Motor neuron (in vitro differentiated cells): ENCODE measurements at regions not wholly inside any gene's neighbourhood (a gene's known extent, or its start where the extent isn't known, plus 50 kb on each side); places are given as distances from the start of the nearest gene placed in this dataset.
A peak's percentile ranks its signal among the peaks of the same experiment; 100 is the strongest.

Experiments
- ATAC-seq, 8 experiments: fragments of 200-7000 bp; cut with Tn5 transposase; replicated peaks in 6 of 8; 2 replicates each; pipeline ENCODE4 v1.8.0; 2021; ENCODE audit warnings: mild to moderate bottlenecking in 8 of 8, moderate library complexity in 8 of 8
- H3K27ac ChIP-seq, 2 donors: fragments of 250-450 bp; sonication (Bioruptor Pico); 2 replicates each; pipeline ENCODE4 v1.9.0; 2021; ENCODE audit warnings: antibody characterized with exemption in 2 of 2, mild to moderate bottlenecking in 2 of 2, moderate library complexity in 1 of 2
- H3K4me1 ChIP-seq, 2 donors: fragments of 250-450 bp; sonication (Bioruptor Pico); replicated peaks in 1 of 2; 2 replicates each; pipeline ENCODE4 v1.6.1; 2021; ENCODE audit warnings: antibody characterized with exemption in 2 of 2, mild to moderate bottlenecking in 2 of 2, moderate library complexity in 1 of 2
- H3K4me3 ChIP-seq, 5 donors: fragments of 250-450 bp; sonication (Bioruptor Pico); 2 replicates each; pipeline ENCODE4 v1.9.0; 2021; ENCODE audit warnings: antibody characterized with exemption in 5 of 5, mild to moderate bottlenecking in 5 of 5, moderate library complexity in 4 of 5
- WGBS, 10 experiments: fragments of 450-650 bp; shearing (Covaris generic); methylation state at CpG; one replicate each; pipeline ENCODE4 v1.0.0; 2022; 5-methylcytosine and 5-hydroxymethylcytosine counted together
- in situ Hi-C, 9 experiments: fragments of 400-800 bp; cut with MboI; loops; one replicate each; pipeline ENCODE4 v1.15.0; 2021; ENCODE audit warnings: low sequenced_read_pairs in 9 of 9, low pct_unique_long_range_greater_than_20kb in 2 of 9; ENCODE audit not compliant: unreplicated experiment in 9 of 9

- Histone ChIP-seq H3K4me1 (no peaks in the 10 kb centered on the region), H3K4me3 (no peak overlapping the region), H3K27ac (no peak overlapping the region)
- 0 to 74% (median 41%) methylated on average over 1 to 3 of the region's 3 CpGs; no CpG with 5 or more reads in 2 of the 10 experiments for WGBS, 10 experiments
- in situ Hi-C loops = no loop called here
- peak in 2 of 8 experiments; percentile 80 to 91 for ATAC-seq
These were observed 121.5 kb downstream of the HMHB1 start for GRCh38 chr5:143933451-143933850.

- ATAC-seq = no peak
- in situ Hi-C loops = no loop called here
- no peak overlapping the region for H3K4me3 ChIP-seq
- WGBS, 10 experiments = 29 to 100% (median 72%) methylated on average over 2 of the region's 2 CpGs; no CpG with 5 or more reads in 1 of the 10 experiments
- no peaks in the 10 kb centered on the region for H3K4me1 ChIP-seq
- H3K27ac ChIP-seq = no peak overlapping the region
These were observed 122.9 kb downstream of the HMHB1 start for GRCh38 chr5:143934821-143935220.

GRCh38 chr5:143938230-143938629 lies 126.3 kb downstream of the HMHB1 start:
- no peak for ATAC-seq
- H3K27ac ChIP-seq = no peak overlapping the region
- H3K4me1 ChIP-seq = no peaks in the 10 kb centered on the region
- in situ Hi-C loops = no loop called here
- H3K4me3 ChIP-seq = no peak overlapping the region

- H3K4me3 ChIP-seq = no peak overlapping the region
- ATAC-seq = peak in 2 of 8 experiments; percentile 65 to 84
- H3K4me1 ChIP-seq = no peaks in the 10 kb centered on the region
- in situ Hi-C loops = no loop called here
- WGBS, 10 experiments = 63 to 100% (median 83%) methylated on average over 1 of the region's 1 CpG; no CpG with 5 or more reads in 3 of the 10 experiments
- H3K27ac ChIP-seq = no peak overlapping the region
These were observed 134.9 kb downstream of the HMHB1 start for GRCh38 chr5:143946837-143947236.

DNA sequence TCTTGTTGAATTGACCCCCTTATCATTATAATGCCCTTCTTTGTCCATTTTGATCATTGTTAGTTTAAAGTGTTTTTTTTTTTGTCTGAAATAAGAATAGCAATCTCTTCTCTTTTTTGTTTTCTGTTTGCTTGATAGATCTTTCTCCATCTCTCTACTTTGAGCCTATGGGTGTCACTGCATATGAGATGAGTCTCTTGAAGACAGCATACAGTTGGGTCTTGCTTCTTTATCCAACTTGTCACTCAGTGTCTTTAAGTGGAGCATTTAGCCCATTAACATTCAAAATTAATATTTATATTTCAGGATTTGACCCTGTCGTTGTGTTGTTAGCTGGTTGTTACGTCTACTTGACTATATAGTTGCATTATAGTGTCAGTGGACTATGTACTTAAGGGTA lies 135.4 kb downstream of the HMHB1 start:
- H3K4me1 ChIP-seq = no peaks in the 10 kb centered on the region
- H3K27ac ChIP-seq = no peak overlapping the region
- 65 to 100% (median 90%) methylated on average over 1 to 2 of the region's 2 CpGs for WGBS, 10 experiments
- in situ Hi-C loops = no loop called here
- H3K4me3 ChIP-seq = no peak overlapping the region
- ATAC-seq = no peak

DNA sequence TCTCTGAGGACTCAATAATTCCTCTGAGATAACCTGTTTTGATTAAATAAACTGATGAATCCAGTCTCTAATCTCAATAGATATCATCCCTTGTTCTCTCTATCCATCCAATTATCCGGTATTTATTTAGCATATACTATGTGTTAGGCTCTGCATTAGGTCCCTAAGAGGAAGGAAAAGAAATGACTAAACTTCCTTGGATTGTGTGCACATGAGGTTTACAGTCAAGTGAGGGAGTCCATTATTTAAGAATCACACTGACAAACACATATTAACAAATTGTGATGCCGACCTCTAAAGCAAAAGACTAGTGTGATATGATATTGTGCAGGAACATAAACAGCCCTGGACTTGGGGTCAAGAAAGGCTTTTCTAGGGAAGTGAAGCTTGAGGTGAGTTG lies 140.8 kb downstream of the HMHB1 start:
- Histone ChIP-seq H3K4me1 (no peaks in the 10 kb centered on the region), H3K27ac (no peak overlapping the region), H3K4me3 (no peak overlapping the region)
- in situ Hi-C loops = loop anchor here in 2 of 9 experiments (25.0 kb wide), 2 partner anchors 116 to 316 kb away; no protein-coding TSS in a partner anchor
- no peak for ATAC-seq
- 83 to 100% (median 93%) methylated on average over 1 to 2 of the region's 2 CpGs; no CpG with 5 or more reads in 4 of the 10 experiments for WGBS, 10 experiments

- 14 to 90% (median 62%) methylated on average over 1 to 4 of the region's 4 CpGs; no CpG with 5 or more reads in 4 of the 10 experiments for WGBS, 10 experiments
- H3K27ac ChIP-seq = no peak overlapping the region
- peak in 3 of 8 experiments; percentile 26 to 69 (median 67) for ATAC-seq
- in situ Hi-C loops = loop anchor here in 2 of 9 experiments (25.0 kb wide), 2 partner anchors 117 to 317 kb away; no protein-coding TSS in a partner anchor
- no peak overlapping the region for H3K4me3 ChIP-seq
- no peaks in the 10 kb centered on the region for H3K4me1 ChIP-seq
These were observed 141.9 kb downstream of the HMHB1 start for GRCh38 chr5:143953851-143954250.

GRCh38 chr5:143955141-143955540 lies 143.2 kb downstream of the HMHB1 start:
- no peak for ATAC-seq
- in situ Hi-C loops = loop anchor here in 2 of 9 experiments (25.0 kb wide), 2 partner anchors 118 to 318 kb away; no protein-coding TSS in a partner anchor
- 81 to 100% (median 87%) methylated on average over 2 of the region's 2 CpGs; no CpG with 5 or more reads in 4 of the 10 experiments for WGBS, 10 experiments

GRCh38 chr5:143957455-143957854 lies 145.5 kb downstream of the HMHB1 start:
- 14 to 100% (median 60%) methylated on average over 1 of the region's 1 CpG; no CpG with 5 or more reads in 3 of the 10 experiments for WGBS, 10 experiments
- in situ Hi-C loops = loop anchor here in 2 of 9 experiments (25.0 kb wide), 2 partner anchors 120 to 320 kb away; no protein-coding TSS in a partner anchor
- no peak overlapping the region for H3K27ac ChIP-seq
- no peak overlapping the region for H3K4me3 ChIP-seq
- H3K4me1 ChIP-seq = peaks cover 0 to 6% of the 10 kb centered on the region in 2 donors
- no peak for ATAC-seq

More at GRCh38 chr5:143955141-143955540, 143.2 kb downstream of the HMHB1 start:
- Histone ChIP-seq H3K27ac (no peak overlapping the region), H3K4me1 (no peaks in the 10 kb centered on the region), H3K4me3 (no peak overlapping the region)

DNA sequence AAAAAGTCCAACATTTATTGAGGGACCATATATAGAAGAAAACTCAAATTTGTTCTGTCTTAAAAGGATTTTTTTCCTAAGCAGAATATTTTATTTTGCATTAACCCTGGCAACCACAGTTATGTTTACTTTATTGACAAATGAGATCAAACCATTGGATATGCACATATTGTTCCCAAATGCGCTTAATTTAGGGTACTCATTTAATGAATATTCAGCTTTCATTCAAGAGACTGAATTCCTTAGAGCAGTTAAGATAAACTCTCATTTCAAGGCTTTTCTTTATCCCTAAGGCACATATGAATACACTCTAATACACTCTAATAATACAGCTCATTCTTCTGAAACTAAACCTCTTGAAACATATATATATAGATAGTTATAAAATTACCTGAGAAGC lies 150.2 kb downstream of the HMHB1 start:
- in situ Hi-C loops = loop anchor here in 2 of 9 experiments (25.0 kb wide), 2 partner anchors 125 to 325 kb away; no protein-coding TSS in a partner anchor
- Histone ChIP-seq H3K4me1 (peaks cover 0 to 6% of the 10 kb centered on the region in 2 donors), H3K27ac (no peak overlapping the region), H3K4me3 (no peak overlapping the region)
- peak in 3 of 8 experiments; percentile 89 to 90 (median 90) for ATAC-seq
- 0 to 100% (median 61%) methylated on average over 1 of the region's 1 CpG for WGBS, 10 experiments

DNA sequence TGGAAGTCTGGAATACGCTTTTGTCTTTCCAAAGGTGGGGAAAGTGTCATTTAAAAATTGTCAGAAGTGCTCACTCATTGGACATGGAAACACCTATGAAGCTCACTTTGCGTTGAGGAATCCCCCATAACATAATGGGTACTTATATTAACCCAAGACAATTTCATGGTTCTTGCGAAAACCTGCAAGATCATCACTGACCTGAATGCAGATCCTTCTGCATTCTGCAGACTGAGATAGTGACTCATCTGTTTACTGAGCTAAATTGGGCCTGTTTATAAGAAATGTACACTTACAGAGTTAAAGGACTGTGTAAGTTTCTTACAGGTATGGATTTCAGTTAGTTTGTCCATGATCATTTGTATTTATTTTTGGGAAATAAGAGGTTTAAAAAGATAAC lies 153.0 kb downstream of the HMHB1 start:
- in situ Hi-C loops = loop anchor here in 2 of 9 experiments (25.0 kb wide), 2 partner anchors 128 to 328 kb away; no protein-coding TSS in a partner anchor
- ATAC-seq = peak in 3 of 8 experiments; percentile 12 to 45 (median 26)
- Histone ChIP-seq H3K4me3 (no peak overlapping the region), H3K27ac (no peak overlapping the region), H3K4me1 (peaks cover 0 to 6% of the 10 kb centered on the region in 2 donors)
- WGBS, 10 experiments = 83 to 100% (median 90%) methylated on average over 1 to 3 of the region's 3 CpGs; no CpG with 5 or more reads in 3 of the 10 experiments

DNA sequence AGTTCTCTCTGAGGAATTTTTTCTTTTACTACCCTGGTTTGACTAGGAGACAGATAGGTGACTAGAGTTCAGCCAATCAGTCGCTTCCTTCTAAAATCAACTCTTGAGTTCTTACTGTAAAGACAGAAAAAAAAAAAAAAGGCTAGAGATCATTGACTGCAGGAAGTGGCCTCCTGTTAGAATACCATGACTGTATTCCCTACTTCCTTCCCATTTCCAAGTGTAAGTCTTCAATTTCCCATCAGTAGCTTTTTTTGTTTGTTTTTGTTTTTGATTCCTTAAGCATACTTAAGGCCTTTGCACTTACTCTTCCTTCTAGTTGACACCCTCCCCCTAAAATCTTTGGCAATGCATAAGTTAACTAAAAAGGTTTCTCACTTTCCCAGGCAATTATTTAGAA lies 154.3 kb downstream of the HMHB1 start:
- 83 to 100% (median 100%) methylated on average over 1 of the region's 1 CpG; no CpG with 5 or more reads in 1 of the 10 experiments for WGBS, 10 experiments
- no peak overlapping the region for H3K27ac ChIP-seq
- peaks cover 0 to 6% of the 10 kb centered on the region in 2 donors for H3K4me1 ChIP-seq
- H3K4me3 ChIP-seq = no peak overlapping the region
- in situ Hi-C loops = loop anchor here in 2 of 9 experiments (25.0 kb wide), 2 partner anchors 129 to 329 kb away; no protein-coding TSS in a partner anchor
- ATAC-seq = no peak

- 27 to 100% (median 93%) methylated on average over 1 to 3 of the region's 3 CpGs; no CpG with 5 or more reads in 3 of the 10 experiments for WGBS, 10 experiments
- H3K27ac ChIP-seq = no peak overlapping the region
- in situ Hi-C loops = loop anchor here in 2 of 9 experiments (25.0 kb wide), 2 partner anchors 131 to 331 kb away; no protein-coding TSS in a partner anchor
- no peak overlapping the region for H3K4me3 ChIP-seq
- peak in 5 of 8 experiments; percentile 42 to 88 (median 83) for ATAC-seq
- H3K4me1 ChIP-seq = no peaks in the 10 kb centered on the region
These were observed 156.3 kb downstream of the HMHB1 start for GRCh38 chr5:143968071-143968878.
